ENCODE measurements at regions not wholly inside any gene's neighbourhood (a gene's known extent, or its start where the extent isn't known, plus 50 kb on each side); places are given as distances from the start of the nearest gene placed in this dataset.

DNA sequence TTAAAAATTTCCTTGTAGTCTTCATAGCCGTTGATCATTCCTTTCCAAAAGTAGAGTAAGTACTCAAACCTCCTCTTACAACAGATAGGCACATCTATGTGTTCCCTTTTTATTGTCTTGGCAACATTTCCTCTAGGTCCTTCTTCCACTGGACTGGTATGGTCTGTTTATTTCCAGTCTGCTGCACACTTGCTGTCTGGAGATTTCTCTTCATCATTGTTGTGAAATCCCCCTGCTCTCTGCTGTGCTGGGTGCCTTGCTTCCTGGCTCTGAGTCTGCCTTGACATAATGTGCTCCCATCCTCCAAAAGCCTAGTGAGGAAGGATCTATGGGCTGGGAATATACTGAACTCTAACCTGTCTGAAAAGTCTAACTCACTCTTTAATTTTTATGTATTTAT is 545.3 kb upstream of the VSTM2A start:
- Histone ChIP-seq H3K27ac (ENCODE audit: low read depth, low read length) (no peak overlapping the region), H3K9ac (ENCODE audit: extremely low read depth, low read length, poor library complexity, severe bottlenecking) (no peak overlapping the region), H3K9me3 (ENCODE audit: control insufficient read depth, low read length) (no peaks in the 10 kb centered on the region), H3K4me3 (ENCODE audit: low read length) (no peak overlapping the region), H3K27me3 (ENCODE audit: control insufficient read depth, insufficient read depth, low read length, poor library complexity, severe bottlenecking) (no peaks in the 10 kb centered on the region), H3K4me1 (ENCODE audit: control insufficient read depth, insufficient read depth, low read length) (no peaks in the 10 kb centered on the region), H3K36me3 (ENCODE audit: control insufficient read depth, insufficient read depth, low read length) (no peaks in the 10 kb centered on the region)
- H3K27ac Mint-ChIP-seq, result no peak overlapping the region
- no peak for DNase-seq
- no peaks in the 10 kb centered on the region for H3K27me3 Mint-ChIP-seq (ENCODE audit: insufficient read depth)
- TF ChIP-seq, protein P1, sequence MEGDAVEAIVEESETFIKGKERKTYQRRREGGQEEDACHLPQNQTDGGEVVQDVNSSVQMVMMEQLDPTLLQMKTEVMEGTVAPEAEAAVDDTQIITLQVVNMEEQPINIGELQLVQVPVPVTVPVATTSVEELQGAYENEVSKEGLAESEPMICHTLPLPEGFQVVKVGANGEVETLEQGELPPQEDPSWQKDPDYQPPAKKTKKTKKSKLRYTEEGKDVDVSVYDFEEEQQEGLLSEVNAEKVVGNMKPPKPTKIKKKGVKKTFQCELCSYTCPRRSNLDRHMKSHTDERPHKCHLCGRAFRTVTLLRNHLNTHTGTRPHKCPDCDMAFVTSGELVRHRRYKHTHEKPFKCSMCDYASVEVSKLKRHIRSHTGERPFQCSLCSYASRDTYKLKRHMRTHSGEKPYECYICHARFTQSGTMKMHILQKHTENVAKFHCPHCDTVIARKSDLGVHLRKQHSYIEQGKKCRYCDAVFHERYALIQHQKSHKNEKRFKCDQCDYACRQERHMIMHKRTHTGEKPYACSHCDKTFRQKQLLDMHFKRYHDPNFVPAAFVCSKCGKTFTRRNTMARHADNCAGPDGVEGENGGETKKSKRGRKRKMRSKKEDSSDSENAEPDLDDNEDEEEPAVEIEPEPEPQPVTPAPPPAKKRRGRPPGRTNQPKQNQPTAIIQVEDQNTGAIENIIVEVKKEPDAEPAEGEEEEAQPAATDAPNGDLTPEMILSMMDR (conservative IDR thresholded peaks at IDR 0.05), result no peak
- no peaks in the 10 kb centered on the region for H3K9me3 Mint-ChIP-seq
- no peaks in the 10 kb centered on the region for H3K36me3 Mint-ChIP-seq (ENCODE audit: low read depth)
- 100% methylated on average over 1 of the region's 1 CpG for WGBS, 2 experiments (ENCODE audit: insufficient coverage in 1 of 2, insufficient read length in 1 of 2)
- H3K4me3 Mint-ChIP-seq, result no peak overlapping the region
- no peaks in the 10 kb centered on the region for H3K4me1 Mint-ChIP-seq

DNA sequence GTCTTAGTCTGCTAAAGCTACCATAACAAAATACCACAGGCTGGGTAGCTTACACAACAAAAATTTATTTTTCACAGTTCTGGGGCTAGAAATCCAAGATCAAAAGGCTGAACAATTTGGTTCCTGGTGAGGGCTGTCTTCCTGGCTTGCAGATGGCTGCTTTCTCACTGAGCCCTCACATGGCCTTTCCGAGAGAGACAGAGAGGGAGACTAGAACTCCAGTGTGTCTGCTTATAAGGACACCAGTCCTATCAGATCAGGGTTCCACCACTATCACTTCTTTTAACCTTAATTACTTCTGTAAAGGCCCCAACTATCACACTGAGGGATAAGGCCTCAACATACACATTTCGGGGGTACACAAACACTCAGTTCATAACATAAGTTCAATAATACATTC is 527.4 kb upstream of the VSTM2A start:
- no peaks in the 10 kb centered on the region for H3K4me1 ChIP-seq (ENCODE audit: control insufficient read depth, insufficient read depth, low read length)
- no peak overlapping the region for H3K9ac ChIP-seq (ENCODE audit: extremely low read depth, low read length, poor library complexity, severe bottlenecking)
- no peaks in the 10 kb centered on the region for H3K36me3 ChIP-seq (ENCODE audit: control insufficient read depth, insufficient read depth, low read length)
- H3K4me1 Mint-ChIP-seq, result peaks cover 19% of the 10 kb centered on the region
- DNase-seq, result no peak
- no peaks in the 10 kb centered on the region for H3K9me3 ChIP-seq (ENCODE audit: control insufficient read depth, low read length)
- WGBS, 2 experiments (ENCODE audit: insufficient coverage in 1 of 2, insufficient read length in 1 of 2), result 60 to 85% methylated on average over 1 to 2 of the region's 2 CpGs
- H3K27ac Mint-ChIP-seq, result no peak overlapping the region
- H3K9me3 Mint-ChIP-seq, result no peaks in the 10 kb centered on the region
- H3K27ac ChIP-seq (ENCODE audit: low read depth, low read length), result no peak overlapping the region
- no peaks in the 10 kb centered on the region for H3K36me3 Mint-ChIP-seq (ENCODE audit: low read depth)
- H3K4me3 Mint-ChIP-seq, result no peak overlapping the region
- H3K27me3 ChIP-seq (ENCODE audit: control insufficient read depth, insufficient read depth, low read length, poor library complexity, severe bottlenecking), result no peaks in the 10 kb centered on the region
- H3K27me3 Mint-ChIP-seq (ENCODE audit: insufficient read depth), result no peaks in the 10 kb centered on the region
- no peak overlapping the region for H3K4me3 ChIP-seq (ENCODE audit: low read length)
- TF ChIP-seq, protein P1 (conservative IDR thresholded peaks at IDR 0.05), result no peak

DNA sequence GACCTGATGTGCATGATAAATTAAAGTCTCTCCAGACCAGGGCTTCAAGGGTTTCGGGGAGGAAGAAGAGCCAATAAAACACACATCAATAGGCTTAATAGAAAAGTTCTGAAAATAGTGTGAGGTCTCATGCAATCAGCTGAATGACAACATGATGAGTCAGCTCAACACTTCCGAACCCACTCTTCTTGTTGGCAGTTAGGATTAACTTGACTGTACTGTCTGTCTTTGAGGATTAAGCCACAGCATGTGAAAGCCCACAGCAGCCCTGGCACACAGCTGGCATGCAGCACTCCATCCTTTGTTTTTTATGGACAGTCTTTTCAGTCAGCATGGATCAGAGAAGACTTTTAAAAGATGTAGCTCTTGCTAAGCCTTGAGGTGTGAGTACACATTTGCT is 526.9 kb upstream of the VSTM2A start:
- H3K9me3 ChIP-seq (ENCODE audit: control insufficient read depth, low read length), result no peaks in the 10 kb centered on the region
- TF ChIP-seq, protein P1 (conservative IDR thresholded peaks at IDR 0.05), result no peak
- no peak overlapping the region for H3K9ac ChIP-seq (ENCODE audit: extremely low read depth, low read length, poor library complexity, severe bottlenecking)
- H3K4me3 ChIP-seq (ENCODE audit: low read length), result no peak overlapping the region
- no peak for DNase-seq
- H3K36me3 ChIP-seq (ENCODE audit: control insufficient read depth, insufficient read depth, low read length), result no peaks in the 10 kb centered on the region
- 80 to 84% methylated on average over 1 to 2 of the region's 2 CpGs for WGBS, 2 experiments (ENCODE audit: insufficient coverage in 1 of 2, insufficient read length in 1 of 2)
- no peaks in the 10 kb centered on the region for H3K4me1 ChIP-seq (ENCODE audit: control insufficient read depth, insufficient read depth, low read length)
- Mint-ChIP-seq H3K4me3 (no peak overlapping the region), H3K27me3 (ENCODE audit: insufficient read depth) (no peaks in the 10 kb centered on the region), H3K9me3 (no peaks in the 10 kb centered on the region), H3K36me3 (ENCODE audit: low read depth) (no peaks in the 10 kb centered on the region), H3K27ac (peak overlapping the region; percentile 7), H3K4me1 (peaks cover 19% of the 10 kb centered on the region)
- no peak overlapping the region for H3K27ac ChIP-seq (ENCODE audit: low read depth, low read length)
- H3K27me3 ChIP-seq (ENCODE audit: control insufficient read depth, insufficient read depth, low read length, poor library complexity, severe bottlenecking), result no peaks in the 10 kb centered on the region

Measured in endodermal cell (in vitro differentiated cells).